Activated naive CD8-positive, alpha-beta T cell treated with anti-CD3 and anti-CD28 coated beads, Interleukin-2, amount 50 U/mL, for 24 hours (primary cell): ENCODE measurements at regions not wholly inside any gene's neighbourhood (a gene's known extent, or its start where the extent isn't known, plus 50 kb on each side); places are given as distances from the start of the nearest gene placed in this dataset.

Experiments
- ATAC-seq: fragments of 150-1000 bp; cut with Tn5 transposase; one replicate; pipeline ENCODE4 v1.10.0; 2021
- DNase-seq: peaks from one replicate; pipeline ENCODE4 v3.0.0; 2021
- H3K27ac Mint-ChIP-seq: one replicate; pipeline ENCODE4 v1.8.0; 2021; ENCODE audit warnings: mild to moderate bottlenecking, mixed read lengths
- H3K27me3 Mint-ChIP-seq: one replicate; pipeline ENCODE4 v1.8.0; 2021; ENCODE audit warnings: mixed read lengths
- H3K36me3 Mint-ChIP-seq: one replicate; pipeline ENCODE4 v1.8.0; 2021; ENCODE audit warnings: low read depth, mixed read lengths
- H3K4me1 Mint-ChIP-seq: one replicate; pipeline ENCODE4 v1.8.0; 2021; ENCODE audit warnings: mixed read lengths
- H3K4me3 Mint-ChIP-seq: one replicate; pipeline ENCODE4 v1.8.0; 2021; ENCODE audit warnings: mild to moderate bottlenecking, moderate library complexity, mixed read lengths
- H3K9me3 Mint-ChIP-seq: one replicate; pipeline ENCODE4 v1.8.0; 2021; ENCODE audit warnings: mixed read lengths

GRCh38 chr3:72092778-72093177 lies 307.8 kb upstream of the PROK2 start:
- no peak for DNase-seq
- Mint-ChIP-seq H3K36me3 (no peaks in the 10 kb centered on the region), H3K27me3 (peaks cover 13% of the 10 kb centered on the region), H3K27ac (no peak overlapping the region), H3K4me1 (no peaks in the 10 kb centered on the region), H3K4me3 (no peak overlapping the region), H3K9me3 (no peaks in the 10 kb centered on the region)
- ATAC-seq = no peak

GRCh38 chr3:72088486-72089025 lies 303.6 kb upstream of the PROK2 start:
- H3K4me1 Mint-ChIP-seq = peaks cover 4% of the 10 kb centered on the region
- H3K9me3 Mint-ChIP-seq = no peaks in the 10 kb centered on the region
- no peak overlapping the region for H3K4me3 Mint-ChIP-seq
- no peak for ATAC-seq
- peaks cover 15% of the 10 kb centered on the region for H3K27me3 Mint-ChIP-seq
- no peak for DNase-seq
- no peak overlapping the region for H3K27ac Mint-ChIP-seq
- H3K36me3 Mint-ChIP-seq = no peaks in the 10 kb centered on the region

GRCh38 chr3:72087420-72087819 lies 302.5 kb upstream of the PROK2 start:
- DNase-seq (no peak), ATAC-seq (no peak)
- Mint-ChIP-seq H3K9me3 (no peaks in the 10 kb centered on the region), H3K4me3 (no peak overlapping the region), H3K27me3 (peaks cover 18% of the 10 kb centered on the region), H3K4me1 (peaks cover 12% of the 10 kb centered on the region), H3K36me3 (no peaks in the 10 kb centered on the region), H3K27ac (no peak overlapping the region)

- H3K9me3 Mint-ChIP-seq = no peaks in the 10 kb centered on the region
- ATAC-seq (no peak), DNase-seq (no peak)
- H3K27ac Mint-ChIP-seq = no peak overlapping the region
- H3K4me3 Mint-ChIP-seq = no peak overlapping the region
- H3K36me3 Mint-ChIP-seq = no peaks in the 10 kb centered on the region
- peaks cover 17% of the 10 kb centered on the region for H3K4me1 Mint-ChIP-seq
- H3K27me3 Mint-ChIP-seq = peaks cover 18% of the 10 kb centered on the region
Observed at GRCh38 chr3:72086743-72087087, 301.8 kb upstream of the PROK2 start.

GRCh38 chr3:72086042-72086742 lies 301.2 kb upstream of the PROK2 start:
- Mint-ChIP-seq H3K27ac (no peak overlapping the region), H3K9me3 (no peaks in the 10 kb centered on the region), H3K36me3 (no peaks in the 10 kb centered on the region), H3K4me3 (no peak overlapping the region), H3K27me3 (peaks cover 18% of the 10 kb centered on the region), H3K4me1 (peaks cover 17% of the 10 kb centered on the region)
- DNase-seq (no peak), ATAC-seq (no peak)

- no peak overlapping the region for H3K4me3 Mint-ChIP-seq
- no peak for DNase-seq
Observed at GRCh38 chr3:72085036-72085435, 300.1 kb upstream of the PROK2 start.

GRCh38 chr3:72082776-72083462 lies 298.0 kb upstream of the PROK2 start:
- no peaks in the 10 kb centered on the region for H3K9me3 Mint-ChIP-seq
- H3K4me1 Mint-ChIP-seq = peaks cover 40% of the 10 kb centered on the region
- H3K4me3 Mint-ChIP-seq = no peak overlapping the region
- no peak for DNase-seq
- H3K27me3 Mint-ChIP-seq = peaks cover 7% of the 10 kb centered on the region
- no peak for ATAC-seq
- H3K36me3 Mint-ChIP-seq = no peaks in the 10 kb centered on the region
- H3K27ac Mint-ChIP-seq = no peak overlapping the region

More at GRCh38 chr3:72085036-72085435, 300.1 kb upstream of the PROK2 start:
- H3K9me3 Mint-ChIP-seq = no peaks in the 10 kb centered on the region
- peaks cover 11% of the 10 kb centered on the region for H3K27me3 Mint-ChIP-seq
- H3K27ac Mint-ChIP-seq = no peak overlapping the region
- no peak for ATAC-seq
- no peaks in the 10 kb centered on the region for H3K36me3 Mint-ChIP-seq
- peaks cover 22% of the 10 kb centered on the region for H3K4me1 Mint-ChIP-seq

GRCh38 chr3:72082186-72082715 lies 297.3 kb upstream of the PROK2 start:
- Mint-ChIP-seq H3K27ac (no peak overlapping the region), H3K9me3 (no peaks in the 10 kb centered on the region), H3K4me3 (no peak overlapping the region), H3K36me3 (no peaks in the 10 kb centered on the region), H3K27me3 (peaks cover 7% of the 10 kb centered on the region), H3K4me1 (peaks cover 46% of the 10 kb centered on the region)
- DNase-seq (no peak), ATAC-seq (peak; percentile 22)

GRCh38 chr3:72081471-72082185 lies 296.7 kb upstream of the PROK2 start:
- H3K27ac Mint-ChIP-seq = no peak overlapping the region
- H3K27me3 Mint-ChIP-seq = peaks cover 7% of the 10 kb centered on the region
- no peak overlapping the region for H3K4me3 Mint-ChIP-seq
- H3K4me1 Mint-ChIP-seq = peaks cover 47% of the 10 kb centered on the region
- H3K9me3 Mint-ChIP-seq = peaks cover 2% of the 10 kb centered on the region
- no peak for DNase-seq
- ATAC-seq = no peak
- no peaks in the 10 kb centered on the region for H3K36me3 Mint-ChIP-seq

GRCh38 chr3:72080800-72081199 lies 295.9 kb upstream of the PROK2 start:
- Mint-ChIP-seq H3K4me3 (no peak overlapping the region), H3K27ac (no peak overlapping the region), H3K36me3 (no peaks in the 10 kb centered on the region), H3K27me3 (peaks cover 4% of the 10 kb centered on the region), H3K4me1 (peaks cover 44% of the 10 kb centered on the region), H3K9me3 (peaks cover 7% of the 10 kb centered on the region)
- ATAC-seq (no peak), DNase-seq (no peak)

- DNase-seq (no peak), ATAC-seq (no peak)
- Mint-ChIP-seq H3K9me3 (peaks cover 14% of the 10 kb centered on the region), H3K36me3 (no peaks in the 10 kb centered on the region), H3K27me3 (peaks cover 3% of the 10 kb centered on the region), H3K4me3 (no peak overlapping the region), H3K27ac (no peak overlapping the region), H3K4me1 (peaks cover 44% of the 10 kb centered on the region)
Observed at GRCh38 chr3:72080095-72080494, 295.1 kb upstream of the PROK2 start.

- ATAC-seq = no peak
- no peak overlapping the region for H3K27ac Mint-ChIP-seq
Observed at GRCh38 chr3:72079369-72079872, 294.5 kb upstream of the PROK2 start.

GRCh38 chr3:72078676-72079368 lies 293.9 kb upstream of the PROK2 start:
- no peak for ATAC-seq
- Mint-ChIP-seq H3K27ac (no peak overlapping the region), H3K9me3 (peaks cover 18% of the 10 kb centered on the region), H3K4me3 (no peak overlapping the region), H3K4me1 (peaks cover 44% of the 10 kb centered on the region), H3K27me3 (peaks cover 5% of the 10 kb centered on the region), H3K36me3 (no peaks in the 10 kb centered on the region)
- no peak for DNase-seq

More at GRCh38 chr3:72079369-72079872, 294.5 kb upstream of the PROK2 start:
- Mint-ChIP-seq H3K9me3 (peaks cover 18% of the 10 kb centered on the region), H3K4me3 (no peak overlapping the region), H3K27me3 (peaks cover 3% of the 10 kb centered on the region), H3K4me1 (peaks cover 44% of the 10 kb centered on the region), H3K36me3 (no peaks in the 10 kb centered on the region)
- DNase-seq = no peak
